ENCODE measurements at regions not wholly inside any gene's neighbourhood (a gene's known extent, or its start where the extent isn't known, plus 50 kb on each side); places are given as distances from the start of the nearest gene placed in this dataset.

GRCh38 chr2:506451-506850, 170.8 kb downstream of the TMEM18 start:
- TF ChIP-seq MXI1 (IDR thresholded peaks at IDR 0.05; ENCODE audit: low read depth, low read length) (no peak), POLR2AphosphoS5 (IDR thresholded peaks at IDR 0.05; ENCODE audit: low read depth, low read length) (no peak), REST (IDR thresholded peaks at IDR 0.05; ENCODE audit: low read depth, low read length) (no peak), PBX3 (IDR thresholded peaks at IDR 0.05) (no peak), TCF12 (IDR thresholded peaks at IDR 0.05) (no peak), EP300 (IDR thresholded peaks at IDR 0.05; ENCODE audit: borderline replicate concordance in 1 of 2, low read depth in 1 of 2, low read length in 1 of 2) (no peak), TEAD4 (IDR thresholded peaks at IDR 0.05; ENCODE audit: borderline replicate concordance, insufficient read depth) (no peak)
- TF ChIP-seq, protein P1, sequence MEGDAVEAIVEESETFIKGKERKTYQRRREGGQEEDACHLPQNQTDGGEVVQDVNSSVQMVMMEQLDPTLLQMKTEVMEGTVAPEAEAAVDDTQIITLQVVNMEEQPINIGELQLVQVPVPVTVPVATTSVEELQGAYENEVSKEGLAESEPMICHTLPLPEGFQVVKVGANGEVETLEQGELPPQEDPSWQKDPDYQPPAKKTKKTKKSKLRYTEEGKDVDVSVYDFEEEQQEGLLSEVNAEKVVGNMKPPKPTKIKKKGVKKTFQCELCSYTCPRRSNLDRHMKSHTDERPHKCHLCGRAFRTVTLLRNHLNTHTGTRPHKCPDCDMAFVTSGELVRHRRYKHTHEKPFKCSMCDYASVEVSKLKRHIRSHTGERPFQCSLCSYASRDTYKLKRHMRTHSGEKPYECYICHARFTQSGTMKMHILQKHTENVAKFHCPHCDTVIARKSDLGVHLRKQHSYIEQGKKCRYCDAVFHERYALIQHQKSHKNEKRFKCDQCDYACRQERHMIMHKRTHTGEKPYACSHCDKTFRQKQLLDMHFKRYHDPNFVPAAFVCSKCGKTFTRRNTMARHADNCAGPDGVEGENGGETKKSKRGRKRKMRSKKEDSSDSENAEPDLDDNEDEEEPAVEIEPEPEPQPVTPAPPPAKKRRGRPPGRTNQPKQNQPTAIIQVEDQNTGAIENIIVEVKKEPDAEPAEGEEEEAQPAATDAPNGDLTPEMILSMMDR (IDR thresholded peaks at IDR 0.05): no peak
